Transverse colon (tissue), 4 donors: ENCODE measurements at regions not wholly inside any gene's neighbourhood (a gene's known extent, or its start where the extent isn't known, plus 50 kb on each side); places are given as distances from the start of the nearest gene placed in this dataset.

Experiments used
- CTCF ChIP-seq, 5 experiments: fragments of 200-600 bp in 3 of 5; fragments of 450-650 bp in 2 of 5; sonication (generic) in 3 of 5; IDR thresholded peaks; 1 replicate in 2 of 5; 2 replicates in 3 of 5; pipeline ENCODE4 v1.5.1; 2016 to 2017; ENCODE audit warnings: antibody characterized with exemption in 5 of 5, inconsistent platforms in 3 of 5, mild to moderate bottlenecking in 2 of 5, moderate library complexity in 1 of 5
- EP300 ChIP-seq: sonication (generic); formaldehyde crosslinking; IDR thresholded peaks from one replicate; pipeline ENCODE4 v1.6.1; 2017; ENCODE audit warnings: antibody characterized with exemption, low read depth
- POLR2A ChIP-seq: fragments of 450-650 bp; IDR thresholded peaks from one replicate; pipeline ENCODE4 v1.6.1; 2016; ENCODE audit warnings: antibody characterized with exemption, mild to moderate bottlenecking, moderate library complexity
- POLR2AphosphoS5 ChIP-seq, 3 donors: sonication (generic); formaldehyde crosslinking; IDR thresholded peaks; one replicate each; pipeline ENCODE4 v1.6.1; 2016; ENCODE audit warnings: antibody characterized with exemption in 3 of 3

DNA sequence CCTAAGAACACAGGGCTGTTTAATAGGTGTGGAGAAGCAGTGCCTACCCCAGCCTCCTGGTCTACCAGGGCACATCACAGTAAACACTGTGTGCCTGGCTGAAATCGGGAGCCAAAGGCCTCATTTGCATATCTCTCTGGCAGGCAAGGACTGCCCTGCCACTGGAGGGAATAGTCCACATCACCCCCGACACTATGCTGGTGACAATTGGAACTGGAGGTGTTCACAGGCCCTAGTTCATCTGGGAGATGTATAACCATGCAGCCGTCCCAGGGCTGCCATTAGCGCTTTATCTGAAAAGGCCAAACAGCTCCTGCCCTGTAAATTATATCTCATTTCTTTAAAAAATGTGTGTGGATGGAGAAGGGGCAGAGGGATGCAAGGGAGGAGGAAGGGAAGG lies 150.3 kb downstream of the LINC00237 start:
- TF ChIP-seq EP300 = no peak
- no peak for TF ChIP-seq CTCF (IDR thresholded peaks at IDR 0.05)
- no peak for TF ChIP-seq POLR2A
- no peak for TF ChIP-seq POLR2AphosphoS5 (IDR thresholded peaks at IDR 0.05)
